GM18511 (cell line): ENCODE measurements at regions not wholly inside any gene's neighbourhood (a gene's known extent, or its start where the extent isn't known, plus 50 kb on each side); places are given as distances from the start of the nearest gene placed in this dataset.

ENCODE experiments used
- ATAC-seq: cut with Tn5 transposase; IDR thresholded peaks from one replicate; pipeline ENCODE4 v1.9.1; 2021; ENCODE audit warnings: mild to moderate bottlenecking, moderate library complexity; ENCODE audit not compliant: unreplicated experiment

DNA sequence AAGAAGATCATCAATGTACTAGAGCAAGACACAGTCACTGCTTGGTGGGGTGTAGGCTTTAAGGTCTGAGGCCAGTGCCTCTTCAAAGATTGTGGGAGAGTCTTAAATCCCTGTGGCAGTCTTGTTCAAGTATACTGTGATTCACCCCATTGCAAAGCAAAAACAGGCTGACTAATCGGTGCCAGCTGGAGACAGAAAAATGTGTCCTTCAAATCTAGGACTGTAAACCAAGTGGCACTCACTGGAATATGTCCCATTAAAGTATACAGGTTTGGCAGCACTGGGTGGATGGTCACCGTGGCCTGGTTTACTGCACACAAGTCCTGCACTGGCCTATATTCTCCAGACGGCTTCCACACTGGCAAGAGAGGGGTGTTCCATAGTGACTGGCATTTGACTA, 1315.3 kb downstream of the TMEM121 start:
- no peak for ATAC-seq

GRCh38 chr14:106842687-106843086, 1316.3 kb downstream of the TMEM121 start:
- ATAC-seq: no peak

- no peak for ATAC-seq
Observed at GRCh38 chr14:106843386-106843785, 1317.0 kb downstream of the TMEM121 start.

DNA sequence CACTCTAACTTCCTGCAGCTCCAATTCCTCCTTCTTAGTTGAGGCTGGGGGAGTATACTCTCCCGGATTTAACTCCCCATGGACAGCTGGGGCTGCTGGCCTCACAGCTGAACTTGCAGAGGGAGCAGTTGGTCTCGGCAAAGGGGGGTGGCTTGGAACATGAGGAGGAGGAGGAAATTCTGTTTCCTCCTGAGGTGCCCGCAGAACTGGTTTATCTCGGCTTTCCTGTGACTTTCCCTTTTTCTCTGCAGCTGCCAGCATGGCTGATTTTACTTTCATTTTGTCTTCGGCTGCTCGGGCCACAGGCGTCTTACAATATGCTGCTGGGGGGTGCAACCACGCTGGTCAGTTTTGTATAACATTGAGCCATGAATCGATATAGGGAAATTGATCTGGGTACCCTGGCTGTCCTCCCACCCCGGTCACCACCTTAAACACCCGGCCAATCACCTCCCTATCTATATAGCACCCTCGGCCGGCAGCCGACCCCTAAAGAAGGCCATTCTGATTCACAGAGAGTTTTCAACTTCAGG, 1317.6 kb downstream of the TMEM121 start:
- ATAC-seq: no peak

- peak; percentile 54 for ATAC-seq
Observed at GRCh38 chr14:106844608-106845285, 1318.4 kb downstream of the TMEM121 start.

GRCh38 chr14:106845286-106846087, 1319.1 kb downstream of the TMEM121 start:
- peak; percentile 54 for ATAC-seq

- ATAC-seq: no peak
Observed at GRCh38 chr14:106846218-106846617, 1319.8 kb downstream of the TMEM121 start.

- no peak for ATAC-seq
Observed at GRCh38 chr14:106848330-106849121, 1322.1 kb downstream of the TMEM121 start.

DNA sequence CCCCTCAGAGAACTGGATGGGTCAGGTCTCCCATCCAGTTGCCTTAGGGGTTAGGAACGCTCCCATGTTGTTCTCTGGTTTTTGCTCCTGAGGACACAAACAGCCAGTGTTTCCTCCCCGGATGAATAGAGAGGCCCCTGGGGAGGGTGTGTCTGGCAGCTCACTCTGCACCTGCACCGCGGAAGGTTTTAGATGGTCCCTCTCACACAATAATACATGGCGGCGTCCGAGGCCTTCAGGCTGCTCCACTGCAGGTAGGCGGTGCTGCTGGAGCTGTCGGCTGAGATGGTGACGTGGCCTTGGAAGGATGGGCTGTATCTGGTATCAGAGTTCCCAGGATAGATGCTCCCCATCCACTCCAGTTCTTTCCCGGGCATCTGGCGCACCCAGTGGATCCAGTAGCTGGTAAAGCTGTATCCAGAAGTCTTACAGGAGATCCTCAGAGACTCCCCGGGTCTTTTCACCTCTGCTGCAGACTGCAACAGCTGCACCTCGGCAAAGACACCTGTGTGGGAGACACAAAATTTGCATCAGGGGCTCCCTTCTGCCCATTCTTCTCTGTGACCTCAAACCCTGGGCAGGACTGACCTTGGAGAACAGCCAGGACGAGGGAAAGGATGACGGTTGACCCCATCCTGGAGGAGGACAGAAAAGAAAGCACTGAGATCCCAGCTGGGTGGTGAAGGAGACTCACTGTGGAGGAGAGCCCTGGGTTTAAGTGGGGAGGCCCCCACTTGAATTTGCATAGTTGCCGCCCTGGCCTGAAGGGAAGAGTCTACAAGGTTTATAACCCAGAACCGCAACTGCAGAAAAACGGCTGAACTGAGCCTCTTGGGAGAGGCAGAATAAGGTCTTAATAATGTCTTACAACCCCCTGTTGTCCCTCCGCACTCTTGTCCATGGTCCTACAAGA, 1324.8 kb downstream of the TMEM121 start:
- ATAC-seq: peak; percentile 59

DNA sequence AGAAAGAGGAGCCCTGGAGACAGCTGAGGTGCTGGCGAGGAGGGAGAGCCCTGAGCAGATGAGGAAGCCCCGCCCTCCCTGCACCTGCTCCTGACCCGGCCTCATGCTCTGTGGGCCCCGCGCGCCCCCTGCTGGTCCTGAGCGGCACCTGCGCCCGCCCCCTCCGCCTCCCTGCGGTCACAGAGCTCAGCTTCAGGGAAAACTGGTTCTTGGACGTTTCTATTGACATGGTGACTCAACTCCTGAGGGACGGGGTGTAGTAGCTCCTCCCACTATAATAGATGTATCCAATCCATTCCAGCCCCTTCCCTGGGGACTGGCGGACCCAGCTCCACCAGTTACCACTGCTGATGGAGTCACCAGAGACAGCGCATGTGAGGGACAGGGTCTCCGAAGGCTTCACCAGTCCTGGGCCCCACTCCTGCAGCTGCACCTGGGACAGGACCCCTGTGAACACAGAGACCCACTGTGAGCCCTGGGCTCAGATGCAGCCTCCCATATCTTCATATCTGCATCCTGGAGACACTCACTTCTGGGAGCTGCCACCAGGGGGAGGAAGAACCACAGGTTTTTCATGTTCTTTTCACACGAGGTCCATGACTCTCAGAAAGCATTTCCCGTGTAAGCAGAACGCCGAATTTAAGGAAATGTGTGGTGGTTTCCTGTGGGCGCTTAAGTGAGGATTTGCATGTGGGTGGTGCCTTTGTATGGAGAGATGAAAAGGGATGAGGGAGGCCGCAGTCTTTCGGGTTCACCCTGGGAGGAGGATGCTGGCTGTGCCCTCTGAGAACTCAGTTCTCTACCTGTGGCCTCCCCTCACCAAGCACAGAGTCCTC, 1346.4 kb downstream of the TMEM121 start:
- peak; percentile 70 for ATAC-seq

- no peak for ATAC-seq
Observed at GRCh38 chr14:106874350-106874749, 1348.0 kb downstream of the TMEM121 start.

- no peak for ATAC-seq
Observed at GRCh38 chr14:106875503-106875902, 1349.1 kb downstream of the TMEM121 start.

GRCh38 chr14:106876711-106877110, 1350.3 kb downstream of the TMEM121 start:
- ATAC-seq: no peak

DNA sequence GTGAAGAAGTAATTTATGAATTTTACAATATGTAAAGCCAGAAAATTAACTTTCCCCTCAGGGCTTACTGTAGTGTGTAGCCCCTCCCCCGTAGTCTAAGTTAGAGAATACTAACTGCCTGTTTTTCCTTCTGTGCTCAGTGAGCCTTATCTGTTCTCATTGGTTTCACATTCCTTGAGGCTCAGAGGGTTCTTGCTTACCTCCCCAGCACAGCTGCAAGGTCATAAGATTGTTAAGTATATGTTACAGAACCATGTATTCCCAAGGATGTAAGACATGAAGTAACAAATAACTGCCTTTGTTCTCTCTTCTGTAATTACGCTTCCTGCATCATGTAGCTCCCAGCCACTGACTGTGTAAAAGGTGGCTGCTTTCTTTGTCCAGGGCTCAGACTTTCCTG, 1351.1 kb downstream of the TMEM121 start:
- no peak for ATAC-seq

DNA sequence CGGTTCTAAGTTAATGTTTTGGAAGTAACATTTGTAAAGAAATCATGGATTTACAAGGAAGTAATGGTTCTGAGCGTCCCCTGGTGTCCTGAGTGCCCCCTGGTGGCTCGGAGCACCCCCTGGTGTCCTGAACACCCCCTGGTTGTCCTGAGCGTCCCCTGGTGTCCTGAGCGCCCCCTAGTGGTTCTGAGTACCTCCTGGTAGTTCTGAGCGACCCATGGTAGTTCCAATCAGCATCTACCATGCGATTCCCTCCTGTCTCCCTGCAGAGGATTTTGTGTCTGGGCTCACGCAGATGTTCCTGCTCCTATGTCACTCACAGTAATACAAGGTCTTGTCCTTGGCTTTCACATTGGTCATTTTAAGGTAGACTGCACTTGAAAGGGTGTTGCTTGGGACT, 1352.9 kb downstream of the TMEM121 start:
- peak; percentile 66 for ATAC-seq

- no peak for ATAC-seq
Observed at GRCh38 chr14:106883218-106883692, 1356.9 kb downstream of the TMEM121 start.
